GM23338 (cell line): ENCODE measurements at regions not wholly inside any gene's neighbourhood (a gene's known extent, or its start where the extent isn't known, plus 50 kb on each side); places are given as distances from the start of the nearest gene placed in this dataset.

Source experiments
- ATAC-seq: fragments of 200-7000 bp; cut with Tn5 transposase; 3 replicates; pipeline ENCODE4 v1.9.1; 2020
- DNase-seq: peaks from one replicate; pipeline ENCODE4 v3.0.0-alpha.2; 2015; ENCODE audit warnings: low spot score
- H2AFZ ChIP-seq: fragments of 200-600 bp; sonication (generic); 2 replicates; pipeline ENCODE4 v1.8.0; 2016; ENCODE audit warnings: antibody characterized with exemption, mild to moderate bottlenecking, moderate library complexity
- H3F3A ChIP-seq: fragments of 200-600 bp; sonication (generic); replicated peaks from 2 replicates; pipeline ENCODE4 v1.8.0; 2017; ENCODE audit warnings: antibody characterized with exemption, mixed run types, low read depth
- H3K27ac ChIP-seq: fragments of 200-600 bp; sonication (generic); 2 replicates; pipeline ENCODE4 v1.6.1; 2016; ENCODE audit warnings: low read depth
- H3K27me3 ChIP-seq: fragments of 200-600 bp; sonication (generic); 2 replicates; pipeline ENCODE4 v1.8.0; 2016; ENCODE audit warnings: mild to moderate bottlenecking, mixed run types, moderate library complexity; ENCODE audit not compliant: insufficient read depth
- H3K36me3 ChIP-seq: fragments of 200-600 bp; sonication (generic); 2 replicates; pipeline ENCODE4 v1.8.0; 2016; ENCODE audit warnings: mild to moderate bottlenecking; ENCODE audit not compliant: insufficient read depth
- H3K4me1 ChIP-seq: fragments of 200-600 bp; sonication (generic); 2 replicates; pipeline ENCODE4 v1.8.0; 2016; ENCODE audit warnings: mild to moderate bottlenecking, moderate library complexity; ENCODE audit not compliant: insufficient read depth
- H3K4me2 ChIP-seq: fragments of 200-600 bp; sonication (generic); 2 replicates; pipeline ENCODE4 v1.7.1; 2017; ENCODE audit warnings: mixed run types
- H3K4me3 ChIP-seq: fragments of 200-600 bp; sonication (generic); 2 replicates; pipeline ENCODE4 v1.6.1; 2016; ENCODE audit warnings: mixed run types
- H3K79me2 ChIP-seq: fragments of 200-600 bp; sonication (generic); replicated peaks from 2 replicates; pipeline ENCODE4 v1.8.0; 2017; ENCODE audit warnings: mild to moderate bottlenecking; ENCODE audit not compliant: insufficient read depth
- H3K9me2 ChIP-seq: fragments of 200-600 bp; sonication (generic); 2 replicates; pipeline ENCODE4 v1.8.0; 2017; ENCODE audit not compliant: insufficient read depth
- H4K20me1 ChIP-seq: fragments of 200-600 bp; sonication (generic); replicated peaks from 2 replicates; pipeline ENCODE4 v1.8.0; 2017; ENCODE audit warnings: mild to moderate bottlenecking; ENCODE audit not compliant: insufficient read depth
- H3K27ac Mint-ChIP-seq: 2 replicates; pipeline ENCODE4 v1.8.0; 2020; ENCODE audit warnings: inconsistent platforms, mild to moderate bottlenecking, moderate library complexity, mixed read lengths
- H3K27me3 Mint-ChIP-seq: 3 replicates; pipeline ENCODE4 v1.8.0; 2022; ENCODE audit warnings: low read depth, mild to moderate bottlenecking, moderate library complexity, mixed read lengths, inconsistent platforms; ENCODE audit not compliant: insufficient read depth, poor library complexity
- H3K36me3 Mint-ChIP-seq: 3 replicates; pipeline ENCODE4 v1.8.0; 2021; ENCODE audit warnings: low read depth, mild to moderate bottlenecking, inconsistent platforms, moderate library complexity, mixed read lengths
- H3K4me1 Mint-ChIP-seq: 3 replicates; pipeline ENCODE4 v1.8.0; 2020; ENCODE audit warnings: mild to moderate bottlenecking, inconsistent platforms, mixed read lengths
- H3K4me3 Mint-ChIP-seq: 3 replicates; pipeline ENCODE4 v1.8.0; 2021; ENCODE audit warnings: moderate library complexity, mild to moderate bottlenecking, inconsistent platforms, mixed read lengths
- H3K9me3 Mint-ChIP-seq: 3 replicates; pipeline ENCODE4 v1.8.0; 2020; ENCODE audit warnings: moderate library complexity, mild to moderate bottlenecking, inconsistent platforms, mixed read lengths
- CTCF ChIP-seq, 2 experiments: fragments of 200-600 bp in 1 of 2; sonication (generic) in 1 of 2; conservative IDR thresholded peaks; 2 replicates each; pipeline versions ENCODE4 v1.5.1 to v1.6.1; 2016 to 2017; ENCODE audit warnings: antibody characterized with exemption in 2 of 2, low read depth in 2 of 2, mild to moderate bottlenecking in 2 of 2, moderate library complexity in 1 of 2
- ETS1 ChIP-seq: IDR thresholded peaks from 2 replicates; pipeline ENCODE4 v1.6.1; 2016; ENCODE audit warnings: antibody characterized with exemption
- EZH2 ChIP-seq: fragments of 200-600 bp; sonication (generic); IDR thresholded peaks from one replicate; pipeline ENCODE4 v1.8.0; 2017; ENCODE audit warnings: antibody characterized with exemption, mild to moderate bottlenecking, low read depth; ENCODE audit not compliant: unreplicated experiment
- JUNB ChIP-seq: IDR thresholded peaks from one replicate; pipeline ENCODE4 v1.6.1; 2016; ENCODE audit warnings: antibody characterized with exemption; ENCODE audit not compliant: unreplicated experiment
- STAT1 ChIP-seq: IDR thresholded peaks from one replicate; pipeline ENCODE4 v1.6.1; 2016; ENCODE audit warnings: antibody characterized with exemption; ENCODE audit not compliant: unreplicated experiment
- ZNF331 ChIP-seq: fragments of 250-450 bp; sonication (Bioruptor Pico); IDR thresholded peaks from 2 replicates; pipeline ENCODE4 v1.5.0; 2020; ENCODE audit warnings: low read depth, mild to moderate bottlenecking, moderate library complexity
- TF ChIP-seq, protein P1 (sequence below): fragments of 250-450 bp; sonication (Bioruptor Pico); IDR thresholded peaks from 2 replicates; pipeline ENCODE4 v1.5.0; 2020; ENCODE audit warnings: mild to moderate bottlenecking, moderate library complexity
- TF ChIP-seq, protein P2 (sequence below): IDR thresholded peaks from one replicate; pipeline ENCODE4 v1.6.1; 2018; ENCODE audit warnings: antibody characterized with exemption; ENCODE audit not compliant: unreplicated experiment

- Histone ChIP-seq H3K27ac (no peak overlapping the region), H2AFZ (peak overlapping the region; percentile 87; the same call in 1 of the 2 replicates), H3K36me3 (no peaks in the 10 kb centered on the region), H4K20me1 (no peaks in the 10 kb centered on the region), H3K27me3 (0 out of 2 replicates have a peak, but pooled peaks cover 5% of the 10 kb centered on the region), H3K79me2 (no peaks in the 10 kb centered on the region), H3F3A (no peaks in the 10 kb centered on the region), H3K4me2 (peak overlapping the region; percentile 66), H3K4me3 (peak overlapping the region; percentile 47), H3K4me1 (peaks cover 9% of the 10 kb centered on the region), H3K9me2 (no peaks in the 10 kb centered on the region)
- Mint-ChIP-seq H3K4me1 (peaks cover 15% of the 10 kb centered on the region), H3K27me3 (peaks cover 2% of the 10 kb centered on the region), H3K9me3 (no peaks in the 10 kb centered on the region; the same call in 2 of the 3 replicates), H3K36me3 (no peaks in the 10 kb centered on the region), H3K4me3 (peak overlapping the region; percentile 67), H3K27ac (peak overlapping the region; percentile 11; the same call in 1 of the 2 replicates)
- TF ChIP-seq EZH2 (no peak), CTCF (conservative IDR thresholded peaks at IDR 0.05; ENCODE audit: low read depth in 2 of 2) (peak; percentile 53 to 66)
- peak; percentile 92 for DNase-seq
- ATAC-seq = peak; percentile 99
Measured at GRCh38 chr5:175059687-175060211, 335.4 kb downstream of the MSX2 start.

DNA sequence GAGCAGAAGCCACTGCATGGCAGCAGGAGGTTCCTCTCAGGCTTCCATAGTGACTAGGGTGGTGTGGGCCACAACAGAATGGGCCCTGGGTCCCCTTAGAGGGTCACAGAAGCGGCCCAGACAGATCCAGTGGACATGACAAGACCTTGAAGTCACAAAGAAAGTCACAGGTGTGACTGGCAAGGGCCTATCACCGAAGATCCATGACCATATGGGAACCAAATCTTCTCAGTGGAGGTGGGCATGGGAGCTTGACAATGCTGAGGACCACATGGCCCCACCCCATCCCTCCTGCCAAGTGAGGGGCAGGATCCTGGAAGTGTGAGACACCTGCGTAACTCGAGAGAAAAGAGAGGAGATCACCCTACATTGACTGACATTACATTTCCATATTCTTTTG lies 332.4 kb downstream of the MSX2 start:
- Mint-ChIP-seq H3K4me1 (peaks cover 15% of the 10 kb centered on the region), H3K36me3 (no peaks in the 10 kb centered on the region), H3K27ac (no peak overlapping the region), H3K9me3 (no peaks in the 10 kb centered on the region; the same call in 2 of the 3 replicates), H3K4me3 (no peak overlapping the region), H3K27me3 (peaks cover 2% of the 10 kb centered on the region)
- Histone ChIP-seq H3K4me1 (peaks cover 9% of the 10 kb centered on the region), H3K27ac (no peak overlapping the region), H2AFZ (no peak overlapping the region), H3K79me2 (no peaks in the 10 kb centered on the region), H3F3A (no peaks in the 10 kb centered on the region), H3K36me3 (no peaks in the 10 kb centered on the region), H3K9me2 (no peaks in the 10 kb centered on the region), H4K20me1 (no peaks in the 10 kb centered on the region), H3K27me3 (0 out of 2 replicates have a peak, but pooled peaks cover 5% of the 10 kb centered on the region), H3K4me3 (no peak overlapping the region), H3K4me2 (no peak overlapping the region)
- ATAC-seq (no peak), DNase-seq (no peak)
- no peak for TF ChIP-seq ZNF331
- TF ChIP-seq, protein P1, sequence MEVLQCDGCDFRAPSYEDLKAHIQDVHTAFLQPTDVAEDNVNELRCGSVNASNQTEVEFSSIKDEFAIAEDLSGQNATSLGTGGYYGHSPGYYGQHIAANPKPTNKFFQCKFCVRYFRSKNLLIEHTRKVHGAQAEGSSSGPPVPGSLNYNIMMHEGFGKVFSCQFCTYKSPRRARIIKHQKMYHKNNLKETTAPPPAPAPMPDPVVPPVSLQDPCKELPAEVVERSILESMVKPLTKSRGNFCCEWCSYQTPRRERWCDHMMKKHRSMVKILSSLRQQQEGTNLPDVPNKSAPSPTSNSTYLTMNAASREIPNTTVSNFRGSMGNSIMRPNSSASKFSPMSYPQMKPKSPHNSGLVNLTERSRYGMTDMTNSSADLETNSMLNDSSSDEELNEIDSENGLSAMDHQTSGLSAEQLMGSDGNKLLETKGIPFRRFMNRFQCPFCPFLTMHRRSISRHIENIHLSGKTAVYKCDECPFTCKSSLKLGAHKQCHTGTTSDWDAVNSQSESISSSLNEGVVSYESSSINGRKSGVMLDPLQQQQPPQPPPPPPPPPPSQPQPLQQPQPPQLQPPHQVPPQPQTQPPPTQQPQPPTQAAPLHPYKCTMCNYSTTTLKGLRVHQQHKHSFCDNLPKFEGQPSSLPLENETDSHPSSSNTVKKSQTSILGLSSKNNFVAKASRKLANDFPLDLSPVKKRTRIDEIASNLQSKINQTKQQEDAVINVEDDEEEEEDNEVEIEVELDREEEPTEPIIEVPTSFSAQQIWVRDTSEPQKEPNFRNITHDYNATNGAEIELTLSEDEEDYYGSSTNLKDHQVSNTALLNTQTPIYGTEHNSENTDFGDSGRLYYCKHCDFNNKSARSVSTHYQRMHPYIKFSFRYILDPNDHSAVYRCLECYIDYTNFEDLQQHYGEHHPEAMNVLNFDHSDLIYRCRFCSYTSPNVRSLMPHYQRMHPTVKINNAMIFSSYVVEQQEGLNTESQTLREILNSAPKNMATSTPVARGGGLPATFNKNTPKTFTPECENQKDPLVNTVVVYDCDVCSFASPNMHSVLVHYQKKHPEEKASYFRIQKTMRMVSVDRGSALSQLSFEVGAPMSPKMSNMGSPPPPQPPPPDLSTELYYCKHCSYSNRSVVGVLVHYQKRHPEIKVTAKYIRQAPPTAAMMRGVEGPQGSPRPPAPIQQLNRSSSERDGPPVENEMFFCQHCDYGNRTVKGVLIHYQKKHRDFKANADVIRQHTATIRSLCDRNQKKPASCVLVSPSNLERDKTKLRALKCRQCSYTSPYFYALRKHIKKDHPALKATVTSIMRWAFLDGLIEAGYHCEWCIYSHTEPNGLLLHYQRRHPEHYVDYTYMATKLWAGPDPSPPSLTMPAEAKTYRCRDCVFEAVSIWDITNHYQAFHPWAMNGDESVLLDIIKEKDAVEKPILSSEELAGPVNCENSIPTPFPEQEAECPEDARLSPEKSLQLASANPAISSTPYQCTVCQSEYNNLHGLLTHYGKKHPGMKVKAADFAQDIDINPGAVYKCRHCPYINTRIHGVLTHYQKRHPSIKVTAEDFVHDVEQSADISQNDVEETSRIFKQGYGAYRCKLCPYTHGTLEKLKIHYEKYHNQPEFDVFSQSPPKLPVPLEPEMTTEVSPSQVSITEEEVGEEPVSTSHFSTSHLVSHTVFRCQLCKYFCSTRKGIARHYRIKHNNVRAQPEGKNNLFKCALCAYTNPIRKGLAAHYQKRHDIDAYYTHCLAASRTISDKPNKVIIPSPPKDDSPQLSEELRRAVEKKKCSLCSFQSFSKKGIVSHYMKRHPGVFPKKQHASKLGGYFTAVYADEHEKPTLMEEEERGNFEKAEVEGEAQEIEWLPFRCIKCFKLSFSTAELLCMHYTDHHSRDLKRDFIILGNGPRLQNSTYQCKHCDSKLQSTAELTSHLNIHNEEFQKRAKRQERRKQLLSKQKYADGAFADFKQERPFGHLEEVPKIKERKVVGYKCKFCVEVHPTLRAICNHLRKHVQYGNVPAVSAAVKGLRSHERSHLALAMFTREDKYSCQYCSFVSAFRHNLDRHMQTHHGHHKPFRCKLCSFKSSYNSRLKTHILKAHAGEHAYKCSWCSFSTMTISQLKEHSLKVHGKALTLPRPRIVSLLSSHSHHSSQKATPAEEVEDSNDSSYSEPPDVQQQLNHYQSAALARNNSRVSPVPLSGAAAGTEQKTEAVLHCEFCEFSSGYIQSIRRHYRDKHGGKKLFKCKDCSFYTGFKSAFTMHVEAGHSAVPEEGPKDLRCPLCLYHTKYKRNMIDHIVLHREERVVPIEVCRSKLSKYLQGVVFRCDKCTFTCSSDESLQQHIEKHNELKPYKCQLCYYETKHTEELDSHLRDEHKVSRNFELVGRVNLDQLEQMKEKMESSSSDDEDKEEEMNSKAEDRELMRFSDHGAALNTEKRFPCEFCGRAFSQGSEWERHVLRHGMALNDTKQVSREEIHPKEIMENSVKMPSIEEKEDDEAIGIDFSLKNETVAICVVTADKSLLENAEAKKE (CRISPR knock-in tag) = no peak
- TF ChIP-seq JUNB = no peak
- TF ChIP-seq EZH2 = no peak
- TF ChIP-seq STAT1 = no peak
- TF ChIP-seq, protein P2, sequence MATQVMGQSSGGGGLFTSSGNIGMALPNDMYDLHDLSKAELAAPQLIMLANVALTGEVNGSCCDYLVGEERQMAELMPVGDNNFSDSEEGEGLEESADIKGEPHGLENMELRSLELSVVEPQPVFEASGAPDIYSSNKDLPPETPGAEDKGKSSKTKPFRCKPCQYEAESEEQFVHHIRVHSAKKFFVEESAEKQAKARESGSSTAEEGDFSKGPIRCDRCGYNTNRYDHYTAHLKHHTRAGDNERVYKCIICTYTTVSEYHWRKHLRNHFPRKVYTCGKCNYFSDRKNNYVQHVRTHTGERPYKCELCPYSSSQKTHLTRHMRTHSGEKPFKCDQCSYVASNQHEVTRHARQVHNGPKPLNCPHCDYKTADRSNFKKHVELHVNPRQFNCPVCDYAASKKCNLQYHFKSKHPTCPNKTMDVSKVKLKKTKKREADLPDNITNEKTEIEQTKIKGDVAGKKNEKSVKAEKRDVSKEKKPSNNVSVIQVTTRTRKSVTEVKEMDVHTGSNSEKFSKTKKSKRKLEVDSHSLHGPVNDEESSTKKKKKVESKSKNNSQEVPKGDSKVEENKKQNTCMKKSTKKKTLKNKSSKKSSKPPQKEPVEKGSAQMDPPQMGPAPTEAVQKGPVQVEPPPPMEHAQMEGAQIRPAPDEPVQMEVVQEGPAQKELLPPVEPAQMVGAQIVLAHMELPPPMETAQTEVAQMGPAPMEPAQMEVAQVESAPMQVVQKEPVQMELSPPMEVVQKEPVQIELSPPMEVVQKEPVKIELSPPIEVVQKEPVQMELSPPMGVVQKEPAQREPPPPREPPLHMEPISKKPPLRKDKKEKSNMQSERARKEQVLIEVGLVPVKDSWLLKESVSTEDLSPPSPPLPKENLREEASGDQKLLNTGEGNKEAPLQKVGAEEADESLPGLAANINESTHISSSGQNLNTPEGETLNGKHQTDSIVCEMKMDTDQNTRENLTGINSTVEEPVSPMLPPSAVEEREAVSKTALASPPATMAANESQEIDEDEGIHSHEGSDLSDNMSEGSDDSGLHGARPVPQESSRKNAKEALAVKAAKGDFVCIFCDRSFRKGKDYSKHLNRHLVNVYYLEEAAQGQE = no peak
- TF ChIP-seq ETS1 = no peak
